Fibroblast of the aortic adventitia (primary cell): ENCODE measurements at regions not wholly inside any gene's neighbourhood (a gene's known extent, or its start where the extent isn't known, plus 50 kb on each side); places are given as distances from the start of the nearest gene placed in this dataset.

ENCODE experiments used
- DNase-seq: peaks from one replicate; pipeline ENCODE4 v3.0.0-alpha.2; 2010; ENCODE audit warnings: low read depth
- H3K4me3 ChIP-seq: 2 replicates; pipeline ENCODE4 v1.5.1; 2011; ENCODE audit warnings: low read depth, mild to moderate bottlenecking, control low read depth, low read length, moderate library complexity
- TF ChIP-seq, protein P1 (sequence below): IDR thresholded peaks from 2 replicates; pipeline ENCODE4 v1.5.1; 2011; ENCODE audit warnings: mild to moderate bottlenecking, low read length, control low read depth, inconsistent platforms; ENCODE audit not compliant: insufficient read depth

DNA sequence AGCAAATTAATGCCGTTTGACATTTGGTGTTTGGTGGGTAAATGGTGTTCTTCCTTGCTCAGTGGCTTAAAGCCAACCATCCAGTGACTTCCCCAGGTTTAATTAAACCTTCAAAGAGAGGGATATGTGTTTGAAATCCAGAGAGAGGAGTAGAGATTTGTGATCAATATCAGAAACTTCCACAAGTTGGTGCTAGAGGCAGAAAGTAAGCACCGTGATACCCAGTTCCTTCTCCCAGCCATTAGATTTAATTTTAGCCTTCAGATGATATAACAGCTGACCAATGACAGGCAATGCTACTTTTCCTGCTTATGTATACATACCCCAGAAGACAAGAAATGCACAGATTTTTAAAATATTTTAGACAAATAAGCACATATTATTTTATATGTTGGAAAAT lies 398.5 kb downstream of the CDH2 start:
- peak; percentile 44 for DNase-seq
- TF ChIP-seq, protein P1, sequence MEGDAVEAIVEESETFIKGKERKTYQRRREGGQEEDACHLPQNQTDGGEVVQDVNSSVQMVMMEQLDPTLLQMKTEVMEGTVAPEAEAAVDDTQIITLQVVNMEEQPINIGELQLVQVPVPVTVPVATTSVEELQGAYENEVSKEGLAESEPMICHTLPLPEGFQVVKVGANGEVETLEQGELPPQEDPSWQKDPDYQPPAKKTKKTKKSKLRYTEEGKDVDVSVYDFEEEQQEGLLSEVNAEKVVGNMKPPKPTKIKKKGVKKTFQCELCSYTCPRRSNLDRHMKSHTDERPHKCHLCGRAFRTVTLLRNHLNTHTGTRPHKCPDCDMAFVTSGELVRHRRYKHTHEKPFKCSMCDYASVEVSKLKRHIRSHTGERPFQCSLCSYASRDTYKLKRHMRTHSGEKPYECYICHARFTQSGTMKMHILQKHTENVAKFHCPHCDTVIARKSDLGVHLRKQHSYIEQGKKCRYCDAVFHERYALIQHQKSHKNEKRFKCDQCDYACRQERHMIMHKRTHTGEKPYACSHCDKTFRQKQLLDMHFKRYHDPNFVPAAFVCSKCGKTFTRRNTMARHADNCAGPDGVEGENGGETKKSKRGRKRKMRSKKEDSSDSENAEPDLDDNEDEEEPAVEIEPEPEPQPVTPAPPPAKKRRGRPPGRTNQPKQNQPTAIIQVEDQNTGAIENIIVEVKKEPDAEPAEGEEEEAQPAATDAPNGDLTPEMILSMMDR = peak; percentile 66
- no peak overlapping the region for H3K4me3 ChIP-seq

- TF ChIP-seq, protein P1 = no peak
- DNase-seq = no peak
These were observed 404.8 kb downstream of the CDH2 start for GRCh38 chr18:27772081-27772480.

DNA sequence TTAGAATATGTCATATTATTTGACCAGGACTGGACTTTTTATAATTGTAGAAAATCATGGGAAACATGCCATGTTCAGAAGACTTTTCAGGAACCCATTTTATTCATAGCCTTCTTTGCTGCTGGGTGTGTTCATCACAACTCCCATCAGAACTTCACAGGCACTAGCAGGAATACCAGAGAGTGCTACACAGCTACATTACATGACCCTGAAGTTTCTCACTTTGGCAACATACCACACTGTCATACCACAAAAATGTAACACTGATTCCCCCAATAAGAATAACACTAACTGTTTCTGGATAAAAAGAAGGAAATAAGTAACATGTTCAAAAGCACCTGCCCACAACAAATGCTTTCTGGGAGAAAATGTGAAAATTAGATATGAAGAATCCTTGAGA lies 405.4 kb downstream of the CDH2 start:
- H3K4me3 ChIP-seq = no peak overlapping the region
- no peak for DNase-seq
- TF ChIP-seq, protein P1 = no peak

More at GRCh38 chr18:27772081-27772480, 404.8 kb downstream of the CDH2 start:
- H3K4me3 ChIP-seq = no peak overlapping the region

GRCh38 chr18:27769152-27769551 lies 407.8 kb downstream of the CDH2 start:
- TF ChIP-seq, protein P1 = no peak
- DNase-seq = no peak
- no peak overlapping the region for H3K4me3 ChIP-seq

GRCh38 chr18:27763936-27764335 lies 413.0 kb downstream of the CDH2 start:
- no peak for DNase-seq
- TF ChIP-seq, protein P1 = no peak
- H3K4me3 ChIP-seq = no peak overlapping the region

- TF ChIP-seq, protein P1 = no peak
- no peak overlapping the region for H3K4me3 ChIP-seq
- DNase-seq = peak; percentile 8
These were observed 413.6 kb downstream of the CDH2 start for GRCh38 chr18:27763341-27763740.

GRCh38 chr18:27762054-27762453 lies 414.9 kb downstream of the CDH2 start:
- DNase-seq = no peak
- TF ChIP-seq, protein P1 = no peak
- no peak overlapping the region for H3K4me3 ChIP-seq
